Cardiac fibroblast (primary cell): ENCODE measurements at regions not wholly inside any gene's neighbourhood (a gene's known extent, or its start where the extent isn't known, plus 50 kb on each side); places are given as distances from the start of the nearest gene placed in this dataset.

ENCODE experiments used
- DNase-seq, 2 donors: peaks; one replicate each; pipeline versions ENCODE4 v3.0.0 to v3.0.0-alpha.2; 2010; ENCODE audit warnings: low read depth in 2 of 2
- H3K4me3 ChIP-seq, 2 donors: replicated peaks in 1 of 2; 1 replicate in 1 of 2; 2 replicates in 1 of 2; pipeline ENCODE4 v1.5.1; 2011; ENCODE audit warnings: low read depth in 2 of 2, low read length in 2 of 2, mild to moderate bottlenecking in 2 of 2, moderate library complexity in 1 of 2
- CTCF ChIP-seq: IDR thresholded peaks from one replicate; pipeline ENCODE4 v1.5.1; 2011; ENCODE audit warnings: low read depth, mild to moderate bottlenecking, low read length, inconsistent platforms

GRCh38 chr2:55760125-55760524 is 66.5 kb upstream of the PNPT1 start:
- no peak overlapping the region for H3K4me3 ChIP-seq
- no peak for TF ChIP-seq CTCF
- DNase-seq, result no peak

GRCh38 chr2:55759271-55759921 is 65.8 kb upstream of the PNPT1 start:
- H3K4me3 ChIP-seq, result no peak overlapping the region
- TF ChIP-seq CTCF, result no peak
- no peak for DNase-seq

GRCh38 chr2:55751966-55752365 is 58.3 kb upstream of the PNPT1 start:
- DNase-seq, result peak; percentile 46 to 58
- TF ChIP-seq CTCF, result no peak
- no peak overlapping the region for H3K4me3 ChIP-seq

- no peak overlapping the region for H3K4me3 ChIP-seq
- peak; percentile 46 to 89 for DNase-seq
- no peak for TF ChIP-seq CTCF
Measured at GRCh38 chr2:55743583-55743982, 49.9 kb upstream of the PNPT1 start.
